Bronchial epithelial cell (primary cell): ENCODE measurements at regions not wholly inside any gene's neighbourhood (a gene's known extent, or its start where the extent isn't known, plus 50 kb on each side); places are given as distances from the start of the nearest gene placed in this dataset.
"Not testable (repeated sequence)": the region's sequence is repeated elsewhere in the genome, so short reads cannot be mapped to it uniquely, and the experiment has no call there.

ENCODE experiments used
- DNase-seq: peaks from one replicate; pipeline ENCODE4 v3.0.0-alpha.2; 2010; ENCODE audit warnings: low read depth
- FAIRE-seq: peaks from 2 replicates; lab custom pipeline; 2011; peaks lifted over from hg19 to GRCh38; lab: Jason Lieb, UNC
- H3K27me3 ChIP-seq: 2 replicates; pipeline ENCODE4 v1.5.1; 2011; ENCODE audit warnings: low read length; ENCODE audit not compliant: control insufficient read depth, insufficient read depth
- H3K36me3 ChIP-seq: 2 replicates; pipeline ENCODE4 v1.5.1; 2011; ENCODE audit warnings: low read length; ENCODE audit not compliant: control insufficient read depth, insufficient read depth
- H3K4me3 ChIP-seq: 2 replicates; pipeline ENCODE4 v1.5.1; 2011; ENCODE audit warnings: mild to moderate bottlenecking, low read depth, low read length, control low read depth
- CTCF ChIP-seq: IDR thresholded peaks from 2 replicates; pipeline ENCODE4 v1.5.1; 2011; ENCODE audit warnings: mild to moderate bottlenecking, moderate library complexity, low read length, control low read depth, inconsistent platforms; ENCODE audit not compliant: insufficient read depth, severe bottlenecking

- FAIRE-seq: no peak
- no peaks in the 10 kb centered on the region for H3K27me3 ChIP-seq
- no peak for TF ChIP-seq CTCF
Measured at GRCh38 chr7:142454862-142455261, 197.0 kb upstream of the PRSS58 start.

GRCh38 chr7:142452791-142453190, 194.9 kb upstream of the PRSS58 start:
- no peak for FAIRE-seq
- no peak for TF ChIP-seq CTCF

More at GRCh38 chr7:142454862-142455261, 197.0 kb upstream of the PRSS58 start:
- no peak for DNase-seq
- Histone ChIP-seq H3K4me3 (no peak overlapping the region), H3K36me3 (no peaks in the 10 kb centered on the region)

GRCh38 chr7:142451817-142452216, 194.0 kb upstream of the PRSS58 start:
- Histone ChIP-seq H3K27me3 (no peaks in the 10 kb centered on the region), H3K4me3 (no peak overlapping the region), H3K36me3 (no peaks in the 10 kb centered on the region)
- DNase-seq (no peak), FAIRE-seq (no peak)
- TF ChIP-seq CTCF: no peak

More at GRCh38 chr7:142452791-142453190, 194.9 kb upstream of the PRSS58 start:
- H3K27me3 ChIP-seq: no peaks in the 10 kb centered on the region
- DNase-seq: no peak
- no peaks in the 10 kb centered on the region for H3K36me3 ChIP-seq
- no peak overlapping the region for H3K4me3 ChIP-seq

- FAIRE-seq: peak; percentile 58
- TF ChIP-seq CTCF: no peak
- H3K27me3 ChIP-seq: no peaks in the 10 kb centered on the region
- no peaks in the 10 kb centered on the region for H3K36me3 ChIP-seq
- no peak overlapping the region for H3K4me3 ChIP-seq
- no peak for DNase-seq
Measured at GRCh38 chr7:142451296-142451695, 193.4 kb upstream of the PRSS58 start.

- H3K4me3 ChIP-seq: no peak overlapping the region
- H3K36me3 ChIP-seq: no peaks in the 10 kb centered on the region
- H3K27me3 ChIP-seq: no peaks in the 10 kb centered on the region
- no peak for TF ChIP-seq CTCF
- FAIRE-seq (no peak), DNase-seq (no peak)
Measured at GRCh38 chr7:142450695-142451094, 192.8 kb upstream of the PRSS58 start.

GRCh38 chr7:142450206-142450605, 192.3 kb upstream of the PRSS58 start:
- H3K4me3 ChIP-seq: no peak overlapping the region
- no peak for TF ChIP-seq CTCF
- no peak for FAIRE-seq
- H3K36me3 ChIP-seq: no peaks in the 10 kb centered on the region
- DNase-seq: no peak
- H3K27me3 ChIP-seq: no peaks in the 10 kb centered on the region

GRCh38 chr7:142448857-142449256, 191.0 kb upstream of the PRSS58 start:
- not testable (repeated sequence) for H3K36me3 ChIP-seq, DNase-seq, FAIRE-seq, H3K27me3 ChIP-seq, H3K4me3 ChIP-seq
